NB4 (cell line): ENCODE measurements at regions not wholly inside any gene's neighbourhood (a gene's known extent, or its start where the extent isn't known, plus 50 kb on each side); places are given as distances from the start of the nearest gene placed in this dataset.

Experiments
- MYC ChIP-seq: IDR thresholded peaks from 2 replicates; pipeline ENCODE4 v1.6.1; 2011; ENCODE audit warnings: low read depth, low read length
- TF ChIP-seq, protein P1 (sequence below): IDR thresholded peaks from one replicate; pipeline ENCODE4 v1.5.1; 2012; ENCODE audit warnings: low read depth, low read length

- TF ChIP-seq, protein P1, sequence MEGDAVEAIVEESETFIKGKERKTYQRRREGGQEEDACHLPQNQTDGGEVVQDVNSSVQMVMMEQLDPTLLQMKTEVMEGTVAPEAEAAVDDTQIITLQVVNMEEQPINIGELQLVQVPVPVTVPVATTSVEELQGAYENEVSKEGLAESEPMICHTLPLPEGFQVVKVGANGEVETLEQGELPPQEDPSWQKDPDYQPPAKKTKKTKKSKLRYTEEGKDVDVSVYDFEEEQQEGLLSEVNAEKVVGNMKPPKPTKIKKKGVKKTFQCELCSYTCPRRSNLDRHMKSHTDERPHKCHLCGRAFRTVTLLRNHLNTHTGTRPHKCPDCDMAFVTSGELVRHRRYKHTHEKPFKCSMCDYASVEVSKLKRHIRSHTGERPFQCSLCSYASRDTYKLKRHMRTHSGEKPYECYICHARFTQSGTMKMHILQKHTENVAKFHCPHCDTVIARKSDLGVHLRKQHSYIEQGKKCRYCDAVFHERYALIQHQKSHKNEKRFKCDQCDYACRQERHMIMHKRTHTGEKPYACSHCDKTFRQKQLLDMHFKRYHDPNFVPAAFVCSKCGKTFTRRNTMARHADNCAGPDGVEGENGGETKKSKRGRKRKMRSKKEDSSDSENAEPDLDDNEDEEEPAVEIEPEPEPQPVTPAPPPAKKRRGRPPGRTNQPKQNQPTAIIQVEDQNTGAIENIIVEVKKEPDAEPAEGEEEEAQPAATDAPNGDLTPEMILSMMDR: no peak
- TF ChIP-seq MYC: no peak
Measured at GRCh38 chr10:63915240-63915639, 394.0 kb downstream of the REEP3 start.
